CD4-positive, alpha-beta T cell treated with Interleukin-21 for 1 hour (primary cell): ENCODE measurements at regions not wholly inside any gene's neighbourhood (a gene's known extent, or its start where the extent isn't known, plus 50 kb on each side); places are given as distances from the start of the nearest gene placed in this dataset.

Experiments used
- DNase-seq: peaks from one replicate; pipeline ENCODE4 v3.0.0-alpha.2; 2020

- no peak for DNase-seq
Observed at GRCh38 chr4:163773940-163774339, 279.4 kb downstream of the TMA16 start.

GRCh38 chr4:163776957-163777356, 282.5 kb downstream of the TMA16 start:
- DNase-seq = no peak

GRCh38 chr4:163781726-163782125, 287.2 kb downstream of the TMA16 start:
- no peak for DNase-seq

- DNase-seq = no peak
Observed at GRCh38 chr4:163790231-163790630, 295.7 kb downstream of the TMA16 start.

- no peak for DNase-seq
Observed at GRCh38 chr4:163795885-163796284, 301.4 kb downstream of the TMA16 start.

GRCh38 chr4:163804001-163804400, 309.5 kb downstream of the TMA16 start:
- no peak for DNase-seq

GRCh38 chr4:163806653-163807052, 312.2 kb downstream of the TMA16 start:
- no peak for DNase-seq

- no peak for DNase-seq
Observed at GRCh38 chr4:163808011-163808410, 313.5 kb downstream of the TMA16 start.

- DNase-seq = no peak
Observed at GRCh38 chr4:163810755-163811154, 316.3 kb downstream of the TMA16 start.

- DNase-seq = no peak
Observed at GRCh38 chr4:163815776-163816175, 321.3 kb downstream of the TMA16 start.

- no peak for DNase-seq
Observed at GRCh38 chr4:163816494-163816893, 322.0 kb downstream of the TMA16 start.

GRCh38 chr4:163818673-163819072, 324.2 kb downstream of the TMA16 start:
- DNase-seq = no peak

GRCh38 chr4:163833669-163834068, 339.2 kb downstream of the TMA16 start:
- no peak for DNase-seq

GRCh38 chr4:163846008-163846407, 351.5 kb downstream of the TMA16 start:
- no peak for DNase-seq

- DNase-seq = no peak
Observed at GRCh38 chr4:163852246-163852645, 357.8 kb downstream of the TMA16 start.

- no peak for DNase-seq
Observed at GRCh38 chr4:163857903-163858302, 363.4 kb downstream of the TMA16 start.

- no peak for DNase-seq
Observed at GRCh38 chr4:163858515-163858914, 364.0 kb downstream of the TMA16 start.

GRCh38 chr4:163863082-163863481, 368.6 kb downstream of the TMA16 start:
- DNase-seq = no peak

GRCh38 chr4:163865010-163865409, 370.5 kb downstream of the TMA16 start:
- no peak for DNase-seq

- no peak for DNase-seq
Observed at GRCh38 chr4:163866728-163867315, 372.3 kb downstream of the TMA16 start.

GRCh38 chr4:163868445-163868844, 374.0 kb downstream of the TMA16 start:
- DNase-seq = no peak

- no peak for DNase-seq
Observed at GRCh38 chr4:163871078-163871477, 376.6 kb downstream of the TMA16 start.

- DNase-seq = no peak
Observed at GRCh38 chr4:163875327-163875726, 380.8 kb downstream of the TMA16 start.

- no peak for DNase-seq
Observed at GRCh38 chr4:163878336-163879121, 384.0 kb downstream of the TMA16 start.

GRCh38 chr4:163892417-163892816, 397.9 kb downstream of the TMA16 start:
- no peak for DNase-seq
